ENCODE measurements at regions not wholly inside any gene's neighbourhood (a gene's known extent, or its start where the extent isn't known, plus 50 kb on each side); places are given as distances from the start of the nearest gene placed in this dataset.

- no peak for TF ChIP-seq CTCF (IDR thresholded peaks at IDR 0.05)
- TF ChIP-seq EZH2 (IDR thresholded peaks at IDR 0.05; ENCODE audit: borderline replicate concordance, insufficient read depth, low read depth, low read length, poor library complexity, severe bottlenecking), result no peak
These were observed 68.5 kb upstream of the RPL38 start for GRCh38 chr17:74134991-74135390.

Data from B cell (primary cell).